BJ (cell line): ENCODE measurements at regions not wholly inside any gene's neighbourhood (a gene's known extent, or its start where the extent isn't known, plus 50 kb on each side); places are given as distances from the start of the nearest gene placed in this dataset.
"Not testable (repeated sequence)": the region's sequence is repeated elsewhere in the genome, so short reads cannot be mapped to it uniquely, and the experiment has no call there.

Source experiments
- CTCF ChIA-PET: fragments of 350-600 bp; formaldehyde crosslinking; extraction: SDS; loops from one replicate; lab custom pipeline; 2021; ENCODE audit warnings: antibody characterized with exemption, inconsistent platforms; lab: Yijun Ruan, JAX
- POLR2A ChIA-PET: fragments of 300-600 bp; sonication (Branson Sonifier 250); formaldehyde crosslinking; extraction: SDS; loops from one replicate; lab custom pipeline; 2021; ENCODE audit warnings: antibody characterized with exemption; lab: Charles Lee
- DNase-seq: peaks from one replicate; pipeline ENCODE4 v3.0.0-alpha.2; 2011; ENCODE audit warnings: low read depth
- H3K27me3 ChIP-seq: 2 replicates; pipeline ENCODE4 v1.6.0; 2011; ENCODE audit warnings: low read length; ENCODE audit not compliant: control insufficient read depth, insufficient read depth
- H3K36me3 ChIP-seq: 2 replicates; pipeline ENCODE4 v1.5.1; 2011; ENCODE audit warnings: low read length; ENCODE audit not compliant: control insufficient read depth, insufficient read depth
- H3K4me3 ChIP-seq: 2 replicates; pipeline ENCODE4 v1.5.1; 2011; ENCODE audit warnings: low read depth, mild to moderate bottlenecking, control low read depth, low read length
- CTCF ChIP-seq: IDR thresholded peaks from 2 replicates; pipeline ENCODE4 v1.5.1; 2011; ENCODE audit warnings: low read depth, mild to moderate bottlenecking, control low read depth, inconsistent platforms, low read length, moderate library complexity; ENCODE audit not compliant: insufficient read depth

GRCh38 chr20:12111431-12112088, 193.9 kb downstream of the BTBD3 start:
- Histone ChIP-seq H3K4me3 (no peak overlapping the region), H3K27me3 (no peaks in the 10 kb centered on the region), H3K36me3 (no peaks in the 10 kb centered on the region)
- TF ChIP-seq CTCF: no peak
- DNase-seq: no peak
- ChIA-PET CTCF (no interaction called here), POLR2A (interaction anchor here (0.6 kb wide), 1 partner anchor 876 kb away, joined by 11 read pairs; no protein-coding TSS in a partner anchor)

GRCh38 chr20:12112089-12112474, 194.4 kb downstream of the BTBD3 start:
- Histone ChIP-seq H3K4me3 (no peak overlapping the region), H3K27me3 (no peaks in the 10 kb centered on the region), H3K36me3 (no peaks in the 10 kb centered on the region)
- CTCF ChIA-PET: no interaction called here
- no peak for DNase-seq
- POLR2A ChIA-PET: no interaction called here
- TF ChIP-seq CTCF: no peak

- H3K4me3 ChIP-seq: no peak overlapping the region
- POLR2A ChIA-PET: no interaction called here
- CTCF ChIA-PET: no interaction called here
- TF ChIP-seq CTCF: no peak
- no peak for DNase-seq
- H3K36me3 ChIP-seq: no peaks in the 10 kb centered on the region
- H3K27me3 ChIP-seq: no peaks in the 10 kb centered on the region
Observed at GRCh38 chr20:12112665-12113064, 195.0 kb downstream of the BTBD3 start.

GRCh38 chr20:12113075-12113467, 195.4 kb downstream of the BTBD3 start:
- ChIA-PET POLR2A (no interaction called here), CTCF (no interaction called here)
- no peak for DNase-seq
- no peak for TF ChIP-seq CTCF
- H3K27me3 ChIP-seq: no peaks in the 10 kb centered on the region
- H3K36me3 ChIP-seq: no peaks in the 10 kb centered on the region
- H3K4me3 ChIP-seq: no peak overlapping the region

- POLR2A ChIA-PET: no interaction called here
- DNase-seq: no peak
- Histone ChIP-seq H3K36me3 (no peaks in the 10 kb centered on the region), H3K27me3 (no peaks in the 10 kb centered on the region), H3K4me3 (no peak overlapping the region)
- TF ChIP-seq CTCF: no peak
- CTCF ChIA-PET: no interaction called here
Observed at GRCh38 chr20:12113468-12114371, 196.0 kb downstream of the BTBD3 start.

GRCh38 chr20:12129114-12129513, 211.4 kb downstream of the BTBD3 start:
- H3K4me3 ChIP-seq, POLR2A ChIA-PET, H3K36me3 ChIP-seq, DNase-seq, H3K27me3 ChIP-seq, CTCF ChIA-PET: not testable (repeated sequence)

- POLR2A ChIA-PET, DNase-seq, H3K4me3 ChIP-seq, H3K27me3 ChIP-seq, CTCF ChIA-PET, H3K36me3 ChIP-seq: not testable (repeated sequence)
Observed at GRCh38 chr20:12129532-12129931, 211.8 kb downstream of the BTBD3 start.
